H7 (cell line): ENCODE measurements at regions not wholly inside any gene's neighbourhood (a gene's known extent, or its start where the extent isn't known, plus 50 kb on each side); places are given as distances from the start of the nearest gene placed in this dataset.
"Not testable (repeated sequence)": the region's sequence is repeated elsewhere in the genome, so short reads cannot be mapped to it uniquely, and the experiment has no call there.

ENCODE experiments used
- DNase-seq: peaks from one replicate; pipeline ENCODE4 v3.0.0; 2012
- H3K27me3 ChIP-seq: 2 replicates; pipeline ENCODE4 v1.6.0; 2011; ENCODE audit warnings: mild to moderate bottlenecking, low read length; ENCODE audit not compliant: control insufficient read depth, insufficient read depth
- H3K36me3 ChIP-seq: replicated peaks from 2 replicates; pipeline ENCODE4 v1.5.1; 2011; ENCODE audit warnings: low read length; ENCODE audit not compliant: control insufficient read depth, insufficient read depth
- H3K4me3 ChIP-seq: 2 replicates; pipeline ENCODE4 v1.5.1; 2011; ENCODE audit warnings: low read depth, mild to moderate bottlenecking, control low read depth, low read length, moderate library complexity; ENCODE audit not compliant: insufficient read depth

- Histone ChIP-seq H3K27me3 (no peaks in the 10 kb centered on the region), H3K4me3 (no peak overlapping the region), H3K36me3 (no peaks in the 10 kb centered on the region)
- no peak for DNase-seq
These were observed 171.4 kb downstream of the EDEM1 start for GRCh38 chr3:5358911-5359310.

GRCh38 chr3:5360453-5360852, 172.9 kb downstream of the EDEM1 start:
- Histone ChIP-seq H3K4me3 (no peak overlapping the region), H3K36me3 (no peaks in the 10 kb centered on the region), H3K27me3 (no peaks in the 10 kb centered on the region)
- no peak for DNase-seq

- no peaks in the 10 kb centered on the region; the same call in 1 of the 2 replicates for H3K27me3 ChIP-seq
- no peak for DNase-seq
- H3K36me3 ChIP-seq, result no peaks in the 10 kb centered on the region
- no peak overlapping the region for H3K4me3 ChIP-seq
These were observed 179.2 kb downstream of the EDEM1 start for GRCh38 chr3:5366746-5367145.

GRCh38 chr3:5371555-5371954, 184.0 kb downstream of the EDEM1 start:
- not testable (repeated sequence) for H3K36me3 ChIP-seq, H3K4me3 ChIP-seq, H3K27me3 ChIP-seq, DNase-seq

GRCh38 chr3:5376761-5377160, 189.3 kb downstream of the EDEM1 start:
- no peak for DNase-seq

GRCh38 chr3:5379266-5379665, 191.8 kb downstream of the EDEM1 start:
- not testable (repeated sequence) for H3K27me3 ChIP-seq, H3K36me3 ChIP-seq, H3K4me3 ChIP-seq, DNase-seq

More at GRCh38 chr3:5376761-5377160, 189.3 kb downstream of the EDEM1 start:
- no peaks in the 10 kb centered on the region for H3K36me3 ChIP-seq
- no peaks in the 10 kb centered on the region for H3K27me3 ChIP-seq
- no peak overlapping the region for H3K4me3 ChIP-seq

- not testable (repeated sequence) for H3K36me3 ChIP-seq, H3K4me3 ChIP-seq, H3K27me3 ChIP-seq, DNase-seq
These were observed 196.2 kb downstream of the EDEM1 start for GRCh38 chr3:5383486-5384263.

GRCh38 chr3:5384557-5385236, 197.2 kb downstream of the EDEM1 start:
- Histone ChIP-seq H3K27me3 (no peaks in the 10 kb centered on the region; the same call in 1 of the 2 replicates), H3K36me3 (no peaks in the 10 kb centered on the region), H3K4me3 (no peak overlapping the region)
- no peak for DNase-seq

- H3K4me3 ChIP-seq, result no peak overlapping the region
- H3K27me3 ChIP-seq, result no peaks in the 10 kb centered on the region; the same call in 1 of the 2 replicates
- no peaks in the 10 kb centered on the region for H3K36me3 ChIP-seq
- DNase-seq, result no peak
These were observed 200.6 kb downstream of the EDEM1 start for GRCh38 chr3:5388091-5388490.

- Histone ChIP-seq H3K27me3 (no peaks in the 10 kb centered on the region; the same call in 1 of the 2 replicates), H3K4me3 (no peak overlapping the region), H3K36me3 (no peaks in the 10 kb centered on the region)
- no peak for DNase-seq
These were observed 201.6 kb downstream of the EDEM1 start for GRCh38 chr3:5389057-5389456.

- H3K27me3 ChIP-seq, result no peaks in the 10 kb centered on the region; the same call in 1 of the 2 replicates
- no peaks in the 10 kb centered on the region for H3K36me3 ChIP-seq
- H3K4me3 ChIP-seq, result no peak overlapping the region
- no peak for DNase-seq
These were observed 202.7 kb downstream of the EDEM1 start for GRCh38 chr3:5390221-5390620.

GRCh38 chr3:5390936-5391625, 203.6 kb downstream of the EDEM1 start:
- no peaks in the 10 kb centered on the region for H3K27me3 ChIP-seq
- H3K4me3 ChIP-seq, result no peak overlapping the region
- no peak for DNase-seq
- no peaks in the 10 kb centered on the region for H3K36me3 ChIP-seq

GRCh38 chr3:5401002-5401401, 213.5 kb downstream of the EDEM1 start:
- Histone ChIP-seq H3K27me3 (no peaks in the 10 kb centered on the region), H3K36me3 (no peaks in the 10 kb centered on the region), H3K4me3 (no peak overlapping the region)
- no peak for DNase-seq

- no peak overlapping the region for H3K4me3 ChIP-seq
- no peaks in the 10 kb centered on the region for H3K27me3 ChIP-seq
- H3K36me3 ChIP-seq, result no peaks in the 10 kb centered on the region
- DNase-seq, result no peak
These were observed 217.2 kb downstream of the EDEM1 start for GRCh38 chr3:5404718-5405117.

- Histone ChIP-seq H3K4me3 (no peak overlapping the region), H3K27me3 (no peaks in the 10 kb centered on the region), H3K36me3 (no peaks in the 10 kb centered on the region)
- no peak for DNase-seq
These were observed 224.3 kb downstream of the EDEM1 start for GRCh38 chr3:5411786-5412185.
